Kidney epithelial cell (primary cell): ENCODE measurements at regions not wholly inside any gene's neighbourhood (a gene's known extent, or its start where the extent isn't known, plus 50 kb on each side); places are given as distances from the start of the nearest gene placed in this dataset.

Experiments
- DNase-seq: peaks from one replicate; pipeline ENCODE4 v3.0.0-alpha.2; 2010; ENCODE audit warnings: low read depth
- H3K27me3 ChIP-seq: 2 replicates; pipeline ENCODE4 v1.6.0; 2011; ENCODE audit warnings: low read length; ENCODE audit not compliant: control insufficient read depth, insufficient read depth
- H3K36me3 ChIP-seq: 2 replicates; pipeline ENCODE4 v1.5.1; 2011; ENCODE audit warnings: low read length; ENCODE audit not compliant: control insufficient read depth, insufficient read depth
- H3K4me3 ChIP-seq: 2 replicates; pipeline ENCODE4 v1.5.1; 2011; ENCODE audit warnings: low read depth, mild to moderate bottlenecking, control low read depth, low read length
- CTCF ChIP-seq: IDR thresholded peaks from 2 replicates; pipeline ENCODE4 v1.5.1; 2011; ENCODE audit warnings: mild to moderate bottlenecking, moderate library complexity, low read length, control low read depth, inconsistent platforms; ENCODE audit not compliant: insufficient read depth, poor library complexity, severe bottlenecking

- H3K4me3 ChIP-seq, result no peak overlapping the region
- no peak for TF ChIP-seq CTCF
- no peak for DNase-seq
- no peaks in the 10 kb centered on the region for H3K36me3 ChIP-seq
- no peaks in the 10 kb centered on the region for H3K27me3 ChIP-seq
Measured at GRCh38 chr16:52227851-52228250, 319.1 kb downstream of the TOX3 start.

- Histone ChIP-seq H3K4me3 (no peak overlapping the region), H3K27me3 (no peaks in the 10 kb centered on the region), H3K36me3 (no peaks in the 10 kb centered on the region)
- no peak for TF ChIP-seq CTCF
- DNase-seq, result no peak
Measured at GRCh38 chr16:52212841-52213240, 334.1 kb downstream of the TOX3 start.

DNA sequence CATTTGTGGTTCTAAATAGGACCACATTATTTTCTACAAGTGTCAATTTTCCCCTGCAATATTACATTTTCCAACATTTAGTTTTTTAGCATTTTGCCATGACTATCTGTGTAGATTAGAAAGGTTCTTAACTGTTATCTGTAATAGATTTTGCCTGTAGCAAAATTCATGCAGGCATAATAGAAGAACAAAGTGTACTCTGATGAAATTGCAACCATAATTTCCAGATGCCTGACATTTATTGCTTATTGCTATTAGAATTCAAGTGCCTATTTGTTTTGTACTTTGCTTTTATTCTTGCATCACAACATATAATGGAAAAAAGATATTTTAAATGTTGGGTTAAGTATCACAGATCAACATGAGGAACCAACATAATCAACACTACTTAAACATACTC is 337.7 kb downstream of the TOX3 start:
- Histone ChIP-seq H3K27me3 (no peaks in the 10 kb centered on the region), H3K36me3 (no peaks in the 10 kb centered on the region), H3K4me3 (no peak overlapping the region)
- no peak for TF ChIP-seq CTCF
- DNase-seq, result no peak

- no peak for TF ChIP-seq CTCF
- Histone ChIP-seq H3K27me3 (no peaks in the 10 kb centered on the region), H3K36me3 (no peaks in the 10 kb centered on the region), H3K4me3 (no peak overlapping the region)
- DNase-seq, result peak; percentile 43
Measured at GRCh38 chr16:52203096-52203495, 343.8 kb downstream of the TOX3 start.

- no peak overlapping the region for H3K4me3 ChIP-seq
- DNase-seq, result no peak
- H3K36me3 ChIP-seq, result no peaks in the 10 kb centered on the region
- no peaks in the 10 kb centered on the region for H3K27me3 ChIP-seq
- no peak for TF ChIP-seq CTCF
Measured at GRCh38 chr16:52193441-52193840, 353.5 kb downstream of the TOX3 start.

DNA sequence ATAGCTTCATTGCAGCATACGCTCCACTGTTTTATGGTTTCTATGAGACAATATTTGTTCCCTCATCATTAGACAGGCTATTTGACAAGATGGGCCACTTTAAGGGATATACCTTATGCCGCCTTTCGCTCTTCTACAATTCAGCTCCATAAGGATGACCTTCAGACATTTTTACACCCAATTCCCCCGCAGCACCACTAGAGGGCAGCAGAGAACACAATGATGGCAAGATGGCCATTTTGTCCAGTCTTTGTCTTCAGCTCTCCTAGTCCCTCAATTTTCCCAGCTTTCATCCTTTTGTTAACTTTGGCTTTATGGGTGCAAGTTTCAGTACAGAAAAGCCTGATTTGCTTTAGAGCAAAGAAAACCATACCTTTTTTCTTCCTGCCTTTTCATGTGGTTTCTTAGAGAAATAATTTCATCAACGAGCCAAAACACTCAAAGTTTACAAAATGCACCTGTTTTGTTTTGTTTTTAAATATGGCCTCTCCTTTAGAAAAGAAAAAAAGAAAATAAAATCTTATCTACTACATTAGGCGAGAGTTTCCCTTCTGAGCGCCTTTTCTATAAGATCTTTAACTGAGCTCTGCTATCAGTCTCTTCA is 355.3 kb downstream of the TOX3 start:
- no peaks in the 10 kb centered on the region for H3K27me3 ChIP-seq
- peak; percentile 92 for TF ChIP-seq CTCF
- no peaks in the 10 kb centered on the region for H3K36me3 ChIP-seq
- no peak overlapping the region for H3K4me3 ChIP-seq
- DNase-seq, result no peak
